ENCODE measurements at regions not wholly inside any gene's neighbourhood (a gene's known extent, or its start where the extent isn't known, plus 50 kb on each side); places are given as distances from the start of the nearest gene placed in this dataset.

DNA sequence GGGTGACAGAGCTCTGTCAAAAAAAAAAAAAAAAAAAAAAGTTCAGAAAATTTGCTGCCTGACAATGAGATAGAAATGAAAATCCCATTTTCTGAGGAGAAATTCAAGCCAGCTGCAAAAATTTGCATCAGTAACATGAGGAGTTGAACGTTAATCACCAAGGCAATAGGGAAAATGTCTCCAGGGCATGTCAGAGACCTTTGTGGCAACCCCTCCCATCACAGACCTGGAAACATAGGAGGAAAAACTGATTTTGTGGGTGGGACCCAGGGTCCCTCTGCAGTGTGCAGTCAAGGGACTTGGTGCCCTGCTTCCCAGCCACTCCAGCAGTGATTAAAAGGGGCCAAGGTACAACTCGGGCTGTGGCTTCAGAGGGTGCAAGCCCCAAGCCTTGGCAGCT, 615.4 kb downstream of the RWDD3 start:
- POLR2A ChIA-PET: no interaction called here
- 0% methylated on average over 2 of the region's 2 CpGs for WGBS (ENCODE audit: insufficient coverage, low coverage, missing lambda C conversion rate)
- Histone ChIP-seq H3K4me3 (no peak overlapping the region), H3K79me2 (ENCODE audit: control insufficient read depth, insufficient read depth, low read length) (no peaks in the 10 kb centered on the region), H3K9ac (ENCODE audit: insufficient read depth in 1 of 2, low read depth in 2 of 2, low read length in 2 of 2) (no peak overlapping the region), H3K4me2 (ENCODE audit: insufficient read depth, low read length) (no peak overlapping the region), H3K36me3 (ENCODE audit: control insufficient read depth, insufficient read depth, low read length) (no peaks in the 10 kb centered on the region), H3K27me3 (ENCODE audit: control insufficient read depth in 2 of 2, insufficient read depth in 2 of 2, low read length in 2 of 2) (no peaks in the 10 kb centered on the region), H2AFZ (ENCODE audit: low read depth, low read length) (no peak overlapping the region), H4K20me1 (replicated peaks; ENCODE audit: control insufficient read depth, insufficient read depth, low read length) (no peaks in the 10 kb centered on the region), H3K9me1 (ENCODE audit: control insufficient read depth, insufficient read depth, low read length) (no peaks in the 10 kb centered on the region), H3K9me3 (replicated peaks; ENCODE audit: control insufficient read depth, insufficient read depth, low read depth, low read length) (no peaks in the 10 kb centered on the region), H3K4me1 (replicated peaks in 1 of 2; ENCODE audit: control insufficient read depth in 2 of 2, insufficient read depth in 2 of 2, low read length in 2 of 2) (no peaks in the 10 kb centered on the region), H3K27ac (ENCODE audit: extremely low read depth, low read depth, low read length) (no peak overlapping the region)
- TF ChIP-seq RBFOX2 (IDR thresholded peaks at IDR 0.05; ENCODE audit: low read depth, low read length) (no peak), RHOXF2B (CRISPR knock-in tag; conservative IDR thresholded peaks at IDR 0.05) (no peak), KLF16 (IDR thresholded peaks at IDR 0.05) (no peak), DACH1 (IDR thresholded peaks at IDR 0.05; ENCODE audit: partially characterized antibody) (no peak), RBM22 (IDR thresholded peaks at IDR 0.05; ENCODE audit: low read depth, low read length, poor library complexity, severe bottlenecking) (no peak), NFIX (CRISPR knock-in tag; IDR thresholded peaks at IDR 0.05; ENCODE audit: low read depth) (no peak), NFE2L1 (tag; IDR thresholded peaks at IDR 0.05; ENCODE audit: borderline replicate concordance, low read depth) (no peak), EWSR1 (IDR thresholded peaks at IDR 0.05; ENCODE audit: borderline replicate concordance, low read depth, partially characterized antibody) (no peak)
- TF ChIP-seq, protein P1, sequence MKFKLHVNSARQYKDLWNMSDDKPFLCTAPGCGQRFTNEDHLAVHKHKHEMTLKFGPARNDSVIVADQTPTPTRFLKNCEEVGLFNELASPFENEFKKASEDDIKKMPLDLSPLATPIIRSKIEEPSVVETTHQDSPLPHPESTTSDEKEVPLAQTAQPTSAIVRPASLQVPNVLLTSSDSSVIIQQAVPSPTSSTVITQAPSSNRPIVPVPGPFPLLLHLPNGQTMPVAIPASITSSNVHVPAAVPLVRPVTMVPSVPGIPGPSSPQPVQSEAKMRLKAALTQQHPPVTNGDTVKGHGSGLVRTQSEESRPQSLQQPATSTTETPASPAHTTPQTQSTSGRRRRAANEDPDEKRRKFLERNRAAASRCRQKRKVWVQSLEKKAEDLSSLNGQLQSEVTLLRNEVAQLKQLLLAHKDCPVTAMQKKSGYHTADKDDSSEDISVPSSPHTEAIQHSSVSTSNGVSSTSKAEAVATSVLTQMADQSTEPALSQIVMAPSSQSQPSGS (CRISPR knock-in tag; IDR thresholded peaks at IDR 0.05): no peak
- TF ChIP-seq, protein P2, sequence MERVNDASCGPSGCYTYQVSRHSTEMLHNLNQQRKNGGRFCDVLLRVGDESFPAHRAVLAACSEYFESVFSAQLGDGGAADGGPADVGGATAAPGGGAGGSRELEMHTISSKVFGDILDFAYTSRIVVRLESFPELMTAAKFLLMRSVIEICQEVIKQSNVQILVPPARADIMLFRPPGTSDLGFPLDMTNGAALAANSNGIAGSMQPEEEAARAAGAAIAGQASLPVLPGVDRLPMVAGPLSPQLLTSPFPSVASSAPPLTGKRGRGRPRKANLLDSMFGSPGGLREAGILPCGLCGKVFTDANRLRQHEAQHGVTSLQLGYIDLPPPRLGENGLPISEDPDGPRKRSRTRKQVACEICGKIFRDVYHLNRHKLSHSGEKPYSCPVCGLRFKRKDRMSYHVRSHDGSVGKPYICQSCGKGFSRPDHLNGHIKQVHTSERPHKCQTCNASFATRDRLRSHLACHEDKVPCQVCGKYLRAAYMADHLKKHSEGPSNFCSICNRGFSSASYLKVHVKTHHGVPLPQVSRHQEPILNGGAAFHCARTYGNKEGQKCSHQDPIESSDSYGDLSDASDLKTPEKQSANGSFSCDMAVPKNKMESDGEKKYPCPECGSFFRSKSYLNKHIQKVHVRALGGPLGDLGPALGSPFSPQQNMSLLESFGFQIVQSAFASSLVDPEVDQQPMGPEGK (CRISPR knock-in tag; IDR thresholded peaks at IDR 0.05; ENCODE audit: borderline replicate concordance): no peak
- TF ChIP-seq, protein P3, sequence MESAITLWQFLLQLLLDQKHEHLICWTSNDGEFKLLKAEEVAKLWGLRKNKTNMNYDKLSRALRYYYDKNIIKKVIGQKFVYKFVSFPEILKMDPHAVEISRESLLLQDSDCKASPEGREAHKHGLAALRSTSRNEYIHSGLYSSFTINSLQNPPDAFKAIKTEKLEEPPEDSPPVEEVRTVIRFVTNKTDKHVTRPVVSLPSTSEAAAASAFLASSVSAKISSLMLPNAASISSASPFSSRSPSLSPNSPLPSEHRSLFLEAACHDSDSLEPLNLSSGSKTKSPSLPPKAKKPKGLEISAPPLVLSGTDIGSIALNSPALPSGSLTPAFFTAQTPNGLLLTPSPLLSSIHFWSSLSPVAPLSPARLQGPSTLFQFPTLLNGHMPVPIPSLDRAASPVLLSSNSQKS (CRISPR knock-in tag; IDR thresholded peaks at IDR 0.05): no peak
- in situ Hi-C loops (cut with MboI): no loop called here
- no peak for FAIRE-seq
- intact Hi-C loops (cut with micrococcal nuclease): no loop called here
- no peak for DNase-seq (ENCODE audit: extremely low read depth in 1 of 4, low spot score in 3 of 4)
- no peak for ATAC-seq
- CTCF ChIA-PET (ENCODE audit: low intra/inter-chr PET ratio): no interaction called here
- no TSS peak for BruUV-seq (replicated peaks)
